GM21526 (cell line): ENCODE measurements at regions not wholly inside any gene's neighbourhood (a gene's known extent, or its start where the extent isn't known, plus 50 kb on each side); places are given as distances from the start of the nearest gene placed in this dataset.
"Not testable (repeated sequence)": the region's sequence is repeated elsewhere in the genome, so short reads cannot be mapped to it uniquely, and the experiment has no call there.

ENCODE experiments used
- ATAC-seq: cut with Tn5 transposase; IDR thresholded peaks from one replicate; pipeline ENCODE4 v1.9.1; 2021; ENCODE audit warnings: moderate library complexity; ENCODE audit not compliant: unreplicated experiment, low FRiP score

DNA sequence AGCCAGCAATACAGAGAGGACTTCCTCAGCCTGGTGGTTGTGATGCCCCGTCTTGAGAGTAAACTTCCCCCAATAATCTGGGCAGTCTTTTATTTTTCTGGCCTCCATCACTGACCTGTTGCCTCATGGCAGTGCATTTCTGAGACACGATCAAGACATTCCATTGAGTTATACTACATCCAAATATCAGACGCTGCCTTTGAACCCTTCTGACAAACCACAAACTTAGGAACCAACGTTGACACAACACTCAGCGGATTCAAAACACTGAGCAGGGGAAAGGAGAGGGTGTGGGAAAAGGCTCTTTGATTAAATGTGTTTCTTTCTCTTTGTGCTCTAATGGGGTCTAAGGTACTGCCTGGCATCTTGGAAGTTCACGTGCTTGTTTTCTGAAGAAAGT, 100.7 kb upstream of the TBX5 start:
- ATAC-seq: no peak

DNA sequence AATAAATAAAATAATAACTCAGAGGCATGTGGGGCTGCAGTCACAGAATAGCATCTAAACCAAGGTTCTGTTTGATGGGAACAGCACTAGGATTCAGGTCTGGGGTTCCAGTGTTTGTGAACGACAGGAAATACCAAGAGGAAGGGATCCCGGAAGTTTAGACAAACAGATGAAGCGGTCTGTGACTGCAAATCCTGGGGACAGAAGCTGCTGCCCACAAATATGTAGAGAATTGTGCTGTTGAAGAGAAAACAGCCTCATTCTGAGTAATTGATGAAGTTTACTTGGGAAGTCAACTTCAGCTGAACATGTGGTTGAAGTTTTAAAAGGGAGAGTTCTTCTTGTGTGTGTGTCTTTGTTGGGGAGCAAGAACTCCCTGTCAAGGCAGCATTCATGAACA, 98.4 kb upstream of the TBX5 start:
- ATAC-seq: no peak

DNA sequence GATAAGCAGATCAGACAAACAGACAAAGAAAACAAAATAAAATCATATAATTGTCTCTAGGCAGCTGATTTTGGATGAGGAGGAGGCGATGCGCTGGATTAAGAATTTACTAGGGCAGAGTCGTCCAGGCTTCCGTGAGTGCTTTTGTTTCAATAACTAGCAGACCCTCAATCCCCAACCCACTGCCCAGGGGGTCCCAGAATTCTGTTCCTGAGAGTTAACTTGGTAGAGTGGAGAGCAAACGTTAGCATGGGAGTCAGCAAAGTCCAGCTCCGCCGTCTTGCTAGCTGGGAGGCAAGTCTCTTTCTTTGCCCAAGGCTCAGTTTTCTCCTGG, 95.5 kb upstream of the TBX5 start:
- ATAC-seq: no peak

DNA sequence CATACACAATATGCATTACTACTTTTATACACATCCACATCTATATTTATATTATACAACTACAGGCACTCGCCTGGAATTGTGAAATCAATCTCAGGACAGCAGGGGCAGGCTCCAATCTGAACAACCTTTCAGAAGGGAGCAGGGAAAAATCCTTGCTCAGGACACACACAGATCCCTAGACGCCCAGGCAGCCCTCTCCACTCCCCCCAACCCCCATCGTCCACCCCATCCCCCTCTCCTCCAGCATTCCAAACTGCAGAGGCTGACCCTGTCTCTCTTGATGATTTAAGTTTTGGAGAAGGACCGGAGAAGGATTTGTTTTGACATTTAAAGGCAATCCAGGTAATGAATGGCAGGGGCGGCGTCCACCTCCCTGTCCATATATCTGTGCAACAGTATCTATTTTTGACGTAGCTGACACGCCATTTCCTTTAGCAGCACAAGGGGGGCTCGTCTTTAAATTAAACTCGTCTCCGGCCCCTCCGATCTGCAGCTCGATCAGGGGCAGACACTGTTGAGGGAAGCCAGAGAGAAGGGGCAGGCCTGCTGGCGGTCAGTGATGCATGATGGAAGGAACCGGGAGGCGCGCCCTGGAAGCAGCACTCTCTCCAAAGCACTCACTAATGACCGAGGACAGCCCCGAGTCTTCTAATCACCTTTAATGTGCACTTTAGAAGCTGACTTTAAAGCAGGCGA, 95.0 kb upstream of the TBX5 start:
- no peak for ATAC-seq

DNA sequence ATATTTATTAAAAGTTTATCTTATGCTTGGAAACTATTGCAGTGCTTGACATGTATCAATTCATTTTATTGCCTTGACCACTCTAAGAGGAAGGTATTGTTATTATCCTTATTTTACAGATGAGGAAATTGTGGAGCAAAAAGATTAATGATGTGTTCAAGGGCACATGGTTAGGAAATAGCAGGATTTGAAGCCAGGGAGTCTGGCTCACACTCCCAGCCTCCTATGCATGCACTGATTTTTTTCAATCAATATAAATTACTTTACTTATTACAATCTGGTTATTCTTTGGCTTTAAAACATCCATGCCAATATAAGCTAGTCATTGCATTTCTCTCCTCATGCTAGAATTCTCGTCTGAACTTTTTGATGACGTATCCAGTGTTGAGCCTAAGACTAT, 94.2 kb upstream of the TBX5 start:
- no peak for ATAC-seq

DNA sequence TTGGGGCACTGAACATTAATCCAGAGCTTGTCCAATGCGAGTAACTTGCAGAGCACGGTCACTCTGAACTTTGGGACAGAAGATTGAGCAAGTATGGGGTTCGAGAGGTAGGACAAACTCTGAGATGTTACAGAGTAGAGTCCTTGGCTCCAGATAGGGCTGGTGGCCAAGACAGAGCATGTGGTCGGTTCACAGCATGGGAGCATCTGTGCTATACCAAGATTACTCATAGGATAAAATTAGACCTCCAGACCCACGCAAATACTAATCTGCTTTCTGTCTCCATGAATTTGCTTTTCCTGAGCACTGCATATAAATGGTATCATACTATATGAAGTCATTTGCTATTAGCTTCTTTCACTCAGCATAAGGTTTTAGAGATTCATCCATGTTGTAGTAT, 93.4 kb upstream of the TBX5 start:
- ATAC-seq: no peak

DNA sequence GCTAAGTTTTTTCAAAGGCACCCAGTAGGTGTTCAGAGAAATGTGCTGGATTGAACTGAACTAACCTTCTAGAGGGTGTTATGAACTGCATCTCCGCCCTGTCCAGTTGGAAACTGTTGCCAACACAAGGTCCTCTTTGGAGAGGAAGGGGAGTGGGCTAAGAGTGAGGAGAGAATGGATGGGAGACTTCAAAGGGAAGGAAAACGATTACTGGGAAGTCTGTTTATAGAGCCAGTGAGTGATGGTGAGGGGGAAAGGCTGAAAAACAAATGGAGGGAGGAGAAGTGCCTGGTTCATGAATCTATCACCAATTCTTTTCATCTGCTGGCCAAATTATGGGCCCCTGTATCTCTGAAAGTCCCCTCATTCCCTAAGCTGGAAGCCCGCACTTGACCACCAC, 86.0 kb upstream of the TBX5 start:
- ATAC-seq: no peak

DNA sequence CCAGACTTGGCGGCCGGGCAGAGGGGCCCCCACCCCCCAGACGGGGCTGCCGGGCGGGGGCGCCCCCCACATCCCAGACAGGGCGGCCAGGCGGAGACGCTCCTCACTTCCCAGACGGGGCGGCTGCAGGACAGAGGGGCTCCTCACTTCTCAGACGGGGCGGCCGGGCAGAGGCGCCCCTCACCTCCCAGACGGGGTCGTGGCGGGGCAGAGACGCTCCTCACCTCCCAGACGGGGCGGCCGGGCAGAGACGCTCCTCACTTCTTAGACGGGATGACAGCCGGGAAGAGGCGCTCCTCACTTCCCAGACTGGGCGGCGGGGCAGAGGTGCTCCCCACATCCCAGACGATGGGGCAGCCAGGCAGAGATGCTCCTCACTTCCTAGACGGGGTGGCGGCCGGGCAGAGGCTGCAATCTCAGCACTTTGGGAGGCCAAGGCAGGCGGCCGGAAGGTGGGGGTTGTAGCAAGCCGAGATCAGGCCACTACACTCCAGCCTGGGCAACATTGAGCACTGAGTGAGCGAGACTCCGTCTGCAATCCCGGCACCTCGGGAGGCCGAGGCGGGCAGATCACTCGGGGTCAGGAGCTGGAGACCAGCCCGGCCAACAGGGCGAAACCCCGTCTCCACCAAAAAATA, 79.0 kb upstream of the TBX5 start:
- not testable (repeated sequence) for ATAC-seq

DNA sequence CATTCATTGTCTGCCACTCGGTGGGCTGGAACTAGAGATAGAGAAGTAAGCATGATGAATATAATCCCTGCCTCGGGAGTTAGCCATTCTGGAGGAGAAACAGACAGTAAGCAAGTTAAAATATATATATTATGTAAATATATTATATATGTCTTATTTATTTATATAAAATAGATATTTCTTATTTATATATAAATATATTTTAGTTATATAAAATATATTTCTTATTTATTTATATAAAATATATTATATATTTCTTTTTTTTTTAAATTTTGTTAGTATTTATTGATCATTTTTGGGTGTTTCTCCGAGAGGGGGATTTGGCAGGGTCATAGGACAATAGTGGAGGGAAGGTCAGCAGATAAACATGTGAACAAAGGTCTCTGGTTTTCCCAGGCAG, 78.1 kb upstream of the TBX5 start:
- ATAC-seq: no peak

DNA sequence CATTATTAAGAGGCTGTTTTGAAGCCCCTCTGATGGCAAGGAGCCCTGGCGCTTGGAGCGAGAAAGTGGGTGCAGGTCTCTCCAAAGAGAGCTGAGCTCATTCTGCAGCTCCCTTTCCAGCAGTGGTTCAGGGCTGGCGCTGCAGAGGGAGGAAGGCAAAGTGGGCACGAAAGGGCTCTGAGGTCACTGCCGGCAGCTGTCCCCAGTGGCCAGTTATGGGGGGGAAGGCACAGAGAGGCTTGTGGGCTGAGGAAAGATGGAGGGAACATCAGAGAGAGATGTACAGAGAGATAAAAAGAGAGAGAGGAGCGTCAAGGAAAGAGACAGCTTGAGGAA, 75.2 kb upstream of the TBX5 start:
- no peak for ATAC-seq

DNA sequence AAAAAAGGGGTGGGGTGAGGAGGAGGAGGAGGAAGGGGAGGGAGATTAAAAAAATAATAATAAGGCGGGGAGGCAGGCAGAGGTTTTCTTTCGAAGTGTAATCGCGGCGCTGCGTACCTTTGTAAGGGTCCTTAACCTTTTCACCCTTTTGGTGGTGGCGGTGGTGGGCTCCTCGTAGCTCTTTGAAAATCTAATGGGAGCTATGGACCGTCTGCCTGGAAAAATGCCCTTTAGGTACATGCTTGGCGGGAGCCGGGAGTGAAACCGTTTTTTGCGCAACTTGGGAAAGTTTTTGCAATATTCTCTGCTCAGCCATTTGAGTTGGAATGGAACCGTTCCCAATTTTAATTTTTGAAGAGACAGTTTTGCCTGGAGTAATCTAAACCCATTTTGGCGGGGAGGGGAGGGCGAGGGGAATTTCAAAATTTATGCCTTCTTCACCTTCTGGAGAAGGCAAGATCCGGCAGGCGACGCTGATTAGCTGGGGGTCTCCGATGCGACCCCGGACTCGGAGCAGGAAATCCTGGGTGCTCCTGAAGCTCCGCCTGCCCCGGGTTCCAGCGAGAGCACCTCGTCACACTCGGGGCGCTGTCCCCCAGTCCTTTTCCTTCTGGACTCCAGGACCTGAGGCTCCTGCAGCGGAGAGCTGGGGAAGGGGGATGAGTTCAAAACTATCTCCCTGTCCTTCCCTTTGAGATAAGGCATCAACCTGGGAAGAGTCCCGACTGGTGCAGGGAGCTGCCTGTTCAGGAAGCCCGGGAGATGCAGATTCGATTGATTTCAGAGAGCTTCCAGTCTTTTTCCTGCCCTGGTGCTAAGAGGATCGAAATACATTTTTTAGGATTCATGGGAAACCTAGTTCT, 74.6 kb upstream of the TBX5 start:
- ATAC-seq: no peak

DNA sequence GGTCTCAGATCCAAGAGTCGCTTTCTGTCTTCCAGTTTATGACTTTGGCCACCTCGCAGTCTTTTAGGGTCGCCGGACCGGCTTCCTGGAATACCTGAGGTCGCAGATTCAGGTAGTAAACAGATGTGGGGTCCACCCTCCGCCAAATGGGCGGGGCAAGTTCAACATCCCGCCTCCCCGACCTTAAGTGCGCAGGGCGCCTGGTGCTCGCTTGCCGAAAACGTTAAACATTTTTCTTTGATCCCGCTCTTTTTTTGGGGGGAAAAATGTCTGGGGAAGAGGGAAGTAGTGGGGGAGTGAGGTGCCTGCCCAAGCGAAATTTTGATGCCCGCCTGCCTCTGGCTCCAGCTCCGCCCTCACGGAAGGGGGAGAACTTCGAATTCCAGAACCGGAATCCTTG, 73.9 kb upstream of the TBX5 start:
- no peak for ATAC-seq

DNA sequence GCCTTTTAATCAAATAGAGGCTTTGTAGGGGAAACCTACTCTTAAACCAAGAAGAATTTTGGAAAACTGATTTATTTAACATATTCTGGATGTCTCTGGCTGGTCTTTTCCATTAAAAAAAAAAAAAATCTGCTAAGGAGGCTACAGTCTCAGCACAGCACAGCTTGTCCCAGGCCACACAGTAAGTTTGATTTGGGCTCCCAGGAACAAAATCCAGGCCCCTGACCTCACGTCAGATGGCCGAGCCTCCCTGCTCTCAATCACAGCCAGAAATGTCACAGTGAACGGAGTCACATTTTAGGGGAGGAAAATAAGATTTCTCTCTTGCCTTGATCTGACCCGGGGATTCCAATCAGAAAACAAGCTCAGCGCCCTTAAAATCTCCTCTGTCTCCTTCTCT, 72.9 kb upstream of the TBX5 start:
- no peak for ATAC-seq

DNA sequence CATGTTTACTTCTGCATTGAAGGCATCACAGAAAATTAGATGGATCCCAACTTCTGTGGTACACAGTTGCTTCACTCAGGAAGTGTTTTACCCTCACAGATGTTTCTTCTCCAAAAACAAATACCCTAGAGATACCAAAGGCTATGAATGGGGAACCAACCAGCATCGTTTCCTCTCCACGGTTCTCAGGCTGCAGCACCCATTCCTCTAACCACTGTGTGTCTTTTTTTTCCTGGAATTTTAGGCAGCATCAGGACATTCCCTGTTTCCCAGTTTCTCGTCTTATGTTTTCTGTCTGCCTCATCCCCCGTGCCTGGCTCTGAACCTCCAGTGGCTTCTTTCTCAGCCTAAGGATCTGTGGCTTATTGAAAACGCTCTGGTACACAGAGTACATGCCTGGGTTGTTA, 72.0 kb upstream of the TBX5 start:
- no peak for ATAC-seq

DNA sequence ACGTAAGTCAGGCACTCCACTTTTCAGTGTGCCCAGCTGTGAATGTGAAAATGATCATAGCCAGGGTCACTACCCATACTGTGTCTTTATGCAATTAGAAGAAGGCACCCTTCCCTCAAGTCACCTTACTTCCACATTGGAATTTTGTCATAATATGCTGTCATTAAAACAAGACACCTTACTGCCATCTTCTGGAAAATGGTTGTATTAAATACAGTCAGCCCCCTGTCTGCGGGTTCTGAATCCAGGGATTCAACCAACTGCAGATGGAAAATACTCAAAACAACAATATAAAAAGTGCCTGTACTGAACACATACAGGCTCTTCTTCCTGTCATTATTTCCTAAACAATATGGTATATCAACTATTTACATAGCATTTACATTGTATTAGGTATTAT, 70.2 kb upstream of the TBX5 start:
- no peak for ATAC-seq

DNA sequence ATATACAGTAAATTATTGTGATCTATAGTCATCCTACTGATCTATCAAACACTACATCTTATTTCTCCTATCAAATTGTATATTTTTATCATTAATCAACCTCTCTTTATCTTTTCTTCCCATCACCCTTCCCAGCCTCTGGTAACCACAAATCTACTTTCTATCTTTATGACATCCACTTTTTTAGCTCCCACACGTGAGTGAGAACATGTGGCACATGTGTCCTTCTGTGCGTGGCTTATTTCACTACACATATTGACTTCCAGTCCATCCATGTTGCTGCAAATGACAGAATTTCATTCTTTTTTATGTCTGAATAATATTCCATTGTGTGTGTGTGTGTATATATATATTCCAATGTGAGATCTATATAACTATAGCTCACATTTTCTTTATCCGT, 67.8 kb upstream of the TBX5 start:
- no peak for ATAC-seq

DNA sequence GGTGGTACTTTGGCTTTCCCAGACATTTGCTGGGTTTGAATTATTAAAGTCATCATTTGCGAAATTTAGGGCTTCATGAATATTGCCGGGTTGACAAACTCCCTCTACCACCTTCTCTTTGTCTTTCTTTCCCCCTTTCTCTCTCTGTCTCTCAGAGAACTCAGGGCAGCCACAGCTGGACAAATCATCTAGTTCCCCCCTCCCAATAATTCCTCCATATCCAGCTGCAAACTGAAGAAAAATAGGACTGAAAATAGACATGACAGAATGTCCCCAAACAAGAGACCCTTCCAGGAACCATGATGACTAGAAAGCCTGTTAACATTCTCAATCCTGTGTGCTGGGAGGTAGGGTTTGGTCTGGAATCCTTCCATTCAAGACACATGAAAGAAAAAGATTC, 67.1 kb upstream of the TBX5 start:
- ATAC-seq: no peak

DNA sequence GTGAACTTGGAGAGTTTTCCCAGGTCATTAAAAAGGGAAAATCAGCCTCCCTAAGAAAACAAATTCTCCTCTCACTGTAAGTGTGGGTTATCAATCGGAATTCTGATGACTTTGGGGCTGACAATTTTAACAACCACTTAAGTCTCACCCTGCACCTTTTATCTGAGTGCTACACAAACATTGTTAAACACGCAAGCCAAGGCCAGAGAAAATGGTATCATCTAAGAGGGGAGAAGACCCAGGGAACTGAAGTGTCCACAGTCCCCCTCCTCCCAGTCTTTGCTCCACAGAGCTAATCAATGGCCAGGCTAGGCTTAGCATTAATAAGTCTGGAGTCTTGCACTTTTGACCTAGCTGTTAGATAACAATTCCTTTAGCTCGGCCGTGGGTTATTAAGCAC, 51.7 kb upstream of the TBX5 start:
- no peak for ATAC-seq
